AG09319 (cell line): ENCODE measurements at regions not wholly inside any gene's neighbourhood (a gene's known extent, or its start where the extent isn't known, plus 50 kb on each side); places are given as distances from the start of the nearest gene placed in this dataset.

ENCODE experiments used
- DNase-seq: peaks from one replicate; pipeline ENCODE4 v3.0.0-alpha.2; 2010; ENCODE audit warnings: low read depth; ENCODE audit errors: extremely low read depth
- TF ChIP-seq, protein P1 (sequence below): IDR thresholded peaks from 2 replicates; pipeline ENCODE4 v1.5.1; 2011; ENCODE audit warnings: low read depth, mild to moderate bottlenecking, inconsistent platforms, low read length, moderate library complexity

DNA sequence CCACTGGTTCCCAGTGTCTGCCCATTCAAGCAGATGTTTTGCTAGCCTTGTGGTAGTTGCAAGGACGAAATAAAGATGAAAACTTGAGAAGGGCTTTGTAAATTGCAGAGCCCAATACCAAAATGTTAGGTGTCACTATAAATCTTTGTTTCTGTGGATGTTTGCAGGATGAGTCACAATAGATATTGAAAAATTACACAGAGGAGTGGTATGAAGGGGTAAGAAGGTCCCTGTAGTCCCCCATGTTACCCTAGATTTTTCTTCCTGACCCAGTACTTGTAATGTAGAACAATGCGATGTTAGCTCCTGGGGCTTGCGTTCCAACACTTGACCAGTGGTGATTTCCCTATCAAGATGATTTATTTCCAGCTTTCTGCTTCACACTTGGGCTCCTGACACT, 102.6 kb upstream of the LYZL1 start:
- TF ChIP-seq, protein P1, sequence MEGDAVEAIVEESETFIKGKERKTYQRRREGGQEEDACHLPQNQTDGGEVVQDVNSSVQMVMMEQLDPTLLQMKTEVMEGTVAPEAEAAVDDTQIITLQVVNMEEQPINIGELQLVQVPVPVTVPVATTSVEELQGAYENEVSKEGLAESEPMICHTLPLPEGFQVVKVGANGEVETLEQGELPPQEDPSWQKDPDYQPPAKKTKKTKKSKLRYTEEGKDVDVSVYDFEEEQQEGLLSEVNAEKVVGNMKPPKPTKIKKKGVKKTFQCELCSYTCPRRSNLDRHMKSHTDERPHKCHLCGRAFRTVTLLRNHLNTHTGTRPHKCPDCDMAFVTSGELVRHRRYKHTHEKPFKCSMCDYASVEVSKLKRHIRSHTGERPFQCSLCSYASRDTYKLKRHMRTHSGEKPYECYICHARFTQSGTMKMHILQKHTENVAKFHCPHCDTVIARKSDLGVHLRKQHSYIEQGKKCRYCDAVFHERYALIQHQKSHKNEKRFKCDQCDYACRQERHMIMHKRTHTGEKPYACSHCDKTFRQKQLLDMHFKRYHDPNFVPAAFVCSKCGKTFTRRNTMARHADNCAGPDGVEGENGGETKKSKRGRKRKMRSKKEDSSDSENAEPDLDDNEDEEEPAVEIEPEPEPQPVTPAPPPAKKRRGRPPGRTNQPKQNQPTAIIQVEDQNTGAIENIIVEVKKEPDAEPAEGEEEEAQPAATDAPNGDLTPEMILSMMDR: no peak
- no peak for DNase-seq

DNA sequence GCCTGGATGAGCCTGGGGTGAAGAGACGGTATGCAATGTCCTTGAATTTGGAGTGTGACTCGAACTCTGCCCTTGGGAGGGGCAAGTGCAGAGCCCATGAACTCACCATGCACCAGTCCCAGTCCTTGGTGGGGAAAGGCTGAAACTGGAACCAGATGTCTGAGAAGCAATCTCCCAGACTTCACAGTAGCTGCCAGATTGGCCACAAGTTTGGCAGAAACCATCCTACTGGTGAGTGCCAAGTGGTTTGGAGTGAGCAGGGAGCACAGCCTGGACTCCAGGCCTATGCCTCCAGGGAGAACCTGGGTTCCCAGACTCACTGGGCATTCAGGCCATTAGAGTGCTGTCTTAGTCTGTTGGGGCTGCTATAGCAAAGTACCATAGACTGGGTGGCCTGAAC, 99.6 kb upstream of the LYZL1 start:
- DNase-seq: peak; percentile 72

DNA sequence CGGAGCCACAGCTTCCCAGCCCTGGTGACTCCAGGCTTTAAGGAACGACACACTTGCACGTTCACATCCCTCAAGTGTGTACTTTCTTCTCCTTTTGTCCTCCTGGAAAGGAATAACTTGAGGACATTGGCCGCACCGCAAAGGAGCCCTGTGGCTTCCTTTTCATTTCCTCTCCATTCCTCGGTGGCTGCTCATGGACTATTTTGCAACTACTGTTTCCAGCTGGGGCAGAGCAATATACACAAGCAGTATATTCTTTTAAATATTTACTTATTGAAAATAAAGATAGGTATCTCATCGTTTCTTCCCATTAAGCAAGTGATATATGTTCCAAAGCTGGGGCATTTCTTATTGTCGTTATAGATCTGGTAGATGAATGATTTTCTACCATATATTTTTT, 97.2 kb upstream of the LYZL1 start:
- DNase-seq: no peak
- TF ChIP-seq, protein P1: no peak

More for the DNA sequence above, 99.6 kb upstream of the LYZL1 start:
- TF ChIP-seq, protein P1: no peak

DNA sequence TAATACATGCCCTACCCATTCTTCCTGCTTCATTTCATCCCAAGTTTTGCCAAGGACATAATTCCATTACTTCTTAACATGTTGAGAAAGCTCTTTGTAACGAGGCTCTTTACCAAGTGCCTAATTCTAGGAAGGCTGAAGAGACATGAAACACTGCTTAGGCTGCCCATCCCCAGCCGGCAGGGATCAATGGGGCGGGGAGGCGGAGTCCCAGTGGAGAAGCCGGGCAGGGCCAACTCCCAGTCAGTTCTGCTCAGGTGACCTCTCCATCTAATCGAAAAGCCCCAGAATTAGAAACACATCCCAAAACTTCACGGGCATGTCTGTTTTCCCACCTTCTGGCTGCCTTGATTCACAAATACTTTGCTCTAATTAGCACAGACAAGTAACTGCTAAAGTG, 89.5 kb upstream of the LYZL1 start:
- TF ChIP-seq, protein P1: no peak
- no peak for DNase-seq

DNA sequence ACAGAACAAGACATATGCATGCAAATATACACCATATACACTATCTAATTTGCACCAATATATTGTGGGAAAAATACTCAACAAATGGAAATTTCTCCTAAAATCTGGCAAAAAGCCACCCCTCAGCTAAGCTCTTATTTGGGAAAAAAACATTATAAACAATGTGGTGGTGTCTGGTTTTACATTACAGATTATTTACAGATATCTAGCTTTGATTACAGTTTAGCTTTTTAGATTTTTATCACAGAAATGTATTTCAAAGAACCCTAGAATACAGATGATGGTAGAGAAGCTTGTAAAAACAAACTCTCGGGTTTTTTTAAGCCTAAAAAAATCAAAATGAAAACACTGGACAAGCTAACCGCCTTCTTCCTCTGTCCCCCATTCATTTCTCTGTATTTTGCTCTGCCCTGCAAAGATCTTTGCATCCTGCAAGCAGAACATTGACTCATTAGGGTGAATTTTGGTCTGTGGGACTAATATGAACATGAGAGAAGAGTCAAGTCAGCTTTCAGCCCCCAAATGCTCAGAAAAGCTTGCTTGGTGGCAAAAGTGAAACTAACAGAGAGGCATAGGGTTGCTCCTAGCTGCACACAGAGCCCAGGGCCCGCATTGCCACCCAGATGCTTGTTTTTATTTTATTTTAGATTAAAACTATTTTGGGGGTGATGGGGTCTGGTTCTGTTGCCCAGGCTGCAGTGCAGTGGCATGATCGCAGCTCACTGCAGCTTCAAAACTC, 88.8 kb upstream of the LYZL1 start:
- TF ChIP-seq, protein P1: no peak
- no peak for DNase-seq

DNA sequence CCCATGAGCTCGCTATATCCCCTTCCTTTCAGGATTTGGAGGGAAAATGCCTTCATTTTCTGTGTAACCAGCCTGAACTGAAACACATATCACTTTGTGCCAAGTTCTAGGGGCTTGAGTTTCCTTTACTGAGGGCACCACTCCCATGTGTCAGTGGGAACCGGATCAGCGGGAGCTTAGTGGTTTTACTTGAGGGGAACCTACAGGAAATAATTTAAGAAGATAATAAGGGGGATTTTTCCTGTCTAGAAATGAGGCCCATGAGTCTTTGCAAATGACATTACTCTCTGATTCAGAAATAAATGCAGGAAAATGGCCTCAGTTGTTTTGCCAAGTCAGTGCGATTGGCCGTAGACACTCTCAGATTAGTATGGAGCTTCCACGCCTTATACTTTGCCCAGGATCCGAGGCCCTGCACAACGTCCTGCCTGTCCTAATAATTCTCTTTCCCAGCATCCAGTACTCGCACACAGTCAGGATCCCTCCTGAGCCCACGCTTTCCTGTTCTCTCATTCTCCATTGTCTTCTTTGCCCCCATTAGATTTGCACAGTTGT, 86.4 kb upstream of the LYZL1 start:
- TF ChIP-seq, protein P1: no peak

DNA sequence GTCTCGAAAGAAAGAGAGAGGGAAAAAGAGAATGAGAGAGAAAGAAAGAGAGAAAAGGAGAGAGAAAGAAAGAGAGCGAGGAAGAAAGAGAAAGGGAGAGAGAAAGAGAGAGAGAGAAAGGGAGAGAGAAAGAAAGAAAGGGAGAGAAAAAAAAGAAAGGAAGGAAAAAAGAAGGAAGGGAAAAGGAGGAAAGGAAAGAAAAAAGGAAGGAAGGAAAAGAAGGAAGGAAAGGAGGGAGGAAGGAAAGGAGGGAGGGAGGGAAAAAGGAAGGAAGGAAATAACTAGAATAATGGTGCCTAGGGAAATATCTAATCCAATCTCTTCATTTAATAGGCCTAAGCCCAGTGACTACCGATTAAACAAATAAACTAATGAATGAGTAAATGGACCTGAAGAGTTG, 85.4 kb upstream of the LYZL1 start:
- DNase-seq: no peak
- TF ChIP-seq, protein P1: no peak

More for the DNA sequence above, 86.4 kb upstream of the LYZL1 start:
- DNase-seq: no peak
